Gastrocnemius medialis (tissue), 4 donors: ENCODE measurements at regions not wholly inside any gene's neighbourhood (a gene's known extent, or its start where the extent isn't known, plus 50 kb on each side); places are given as distances from the start of the nearest gene placed in this dataset.

Experiments used
- ATAC-seq, 2 donors: fragments of 150-250 bp; one replicate each; pipeline ENCODE4 v1.9.1; 2016
- DNase-seq, 2 donors: peaks; one replicate each; pipeline ENCODE4 v3.0.0-alpha.2; 2019
- H3K27ac ChIP-seq, 4 donors: fragments of 200-600 bp; sonication (generic); 1 replicate in 1 of 4; 2 replicates in 3 of 4; pipeline ENCODE4 v1.5.1; 2016 to 2018; ENCODE audit warnings: mild to moderate bottlenecking in 2 of 4, moderate library complexity in 1 of 4
- H3K27me3 ChIP-seq, 3 donors: fragments of 200-600 bp; sonication (generic) in 2 of 3; 1 replicate in 1 of 3; 2 replicates in 2 of 3; pipeline versions ENCODE4 v1.5.1 to v1.6.0; 2016 to 2019; ENCODE audit warnings: mild to moderate bottlenecking in 1 of 3, moderate library complexity in 1 of 3
- H3K36me3 ChIP-seq, 2 donors: fragments of 200-600 bp; sonication (generic) in 1 of 2; one replicate each; pipeline ENCODE4 v1.5.1; 2017 to 2018
- H3K4me1 ChIP-seq, 2 donors: fragments of 200-600 bp; sonication (generic) in 1 of 2; one replicate each; pipeline ENCODE4 v1.5.1; 2016 to 2017; ENCODE audit warnings: mild to moderate bottlenecking in 2 of 2
- H3K4me3 ChIP-seq, 4 donors: fragments of 200-600 bp; sonication (generic) in 3 of 4; 1 replicate in 1 of 4; 2 replicates in 3 of 4; pipeline ENCODE4 v1.5.1; 2016 to 2019; ENCODE audit warnings: mild to moderate bottlenecking in 2 of 4
- H3K9me3 ChIP-seq, 3 donors: fragments of 200-600 bp; sonication (generic) in 2 of 3; 1 replicate in 1 of 3; 2 replicates in 2 of 3; pipeline ENCODE4 v1.5.1; 2016 to 2019
- POLR2A ChIP-seq, 2 donors: fragments of 450-650 bp; IDR thresholded peaks; one replicate each; pipeline ENCODE4 v1.6.1; 2017; ENCODE audit warnings: antibody characterized with exemption in 2 of 2, mild to moderate bottlenecking in 2 of 2, moderate library complexity in 2 of 2
- in situ Hi-C, 4 donors: fragments of 200-750 bp; cut with MboI; loops; one replicate each; pipeline versions ENCODE4 v1.15.0 to v1.8.0; 2017; ENCODE audit warnings: low sequenced_read_pairs in 4 of 4
- intact Hi-C: fragments of 100-400 bp; cut with DNase I; formaldehyde crosslinking; loops from one replicate; pipeline ENCODE4 v1.15.1; 2023; ENCODE audit warnings: low total_unique reads
- TF ChIP-seq, protein P1 (sequence below), 5 experiments: fragments of 450-650 bp in 3 of 5; fragments of 200-600 bp in 2 of 5; sonication (generic) in 2 of 5; IDR thresholded peaks in 4 of 5; conservative IDR thresholded peaks in 1 of 5; 1 replicate in 4 of 5; 2 replicates in 1 of 5; pipeline ENCODE4 v1.5.1; 2016 to 2019; ENCODE audit warnings: antibody characterized with exemption in 5 of 5, mild to moderate bottlenecking in 3 of 5, moderate library complexity in 3 of 5

GRCh38 chr6:134640975-134641429 lies 308.9 kb downstream of the ALDH8A1 start:
- intact Hi-C loops = loop anchor here (1.0 to 5.0 kb wide), 5 partner anchors 174 to 467 kb away; no protein-coding TSS in a partner anchor
- no peaks in the 10 kb centered on the region for H3K9me3 ChIP-seq
- H3K4me1 ChIP-seq = peaks cover 7 to 12% of the 10 kb centered on the region in 2 donors
- no peak for TF ChIP-seq POLR2A (IDR thresholded peaks at IDR 0.05)
- TF ChIP-seq, protein P1, sequence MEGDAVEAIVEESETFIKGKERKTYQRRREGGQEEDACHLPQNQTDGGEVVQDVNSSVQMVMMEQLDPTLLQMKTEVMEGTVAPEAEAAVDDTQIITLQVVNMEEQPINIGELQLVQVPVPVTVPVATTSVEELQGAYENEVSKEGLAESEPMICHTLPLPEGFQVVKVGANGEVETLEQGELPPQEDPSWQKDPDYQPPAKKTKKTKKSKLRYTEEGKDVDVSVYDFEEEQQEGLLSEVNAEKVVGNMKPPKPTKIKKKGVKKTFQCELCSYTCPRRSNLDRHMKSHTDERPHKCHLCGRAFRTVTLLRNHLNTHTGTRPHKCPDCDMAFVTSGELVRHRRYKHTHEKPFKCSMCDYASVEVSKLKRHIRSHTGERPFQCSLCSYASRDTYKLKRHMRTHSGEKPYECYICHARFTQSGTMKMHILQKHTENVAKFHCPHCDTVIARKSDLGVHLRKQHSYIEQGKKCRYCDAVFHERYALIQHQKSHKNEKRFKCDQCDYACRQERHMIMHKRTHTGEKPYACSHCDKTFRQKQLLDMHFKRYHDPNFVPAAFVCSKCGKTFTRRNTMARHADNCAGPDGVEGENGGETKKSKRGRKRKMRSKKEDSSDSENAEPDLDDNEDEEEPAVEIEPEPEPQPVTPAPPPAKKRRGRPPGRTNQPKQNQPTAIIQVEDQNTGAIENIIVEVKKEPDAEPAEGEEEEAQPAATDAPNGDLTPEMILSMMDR (IDR thresholded peaks at IDR 0.05 in 4 of 5, conservative IDR thresholded peaks at IDR 0.05 in 1 of 5) = peak; percentile 92 to 98 (median 95)
- no peaks in the 10 kb centered on the region for H3K36me3 ChIP-seq
- DNase-seq (peak; percentile 68 to 84), ATAC-seq (peak; percentile 90 to 97)
- in situ Hi-C loops = loop anchor here (5.0 to 25.0 kb wide), 4 partner anchors 171 to 469 kb away; no protein-coding TSS in a partner anchor
- H3K27me3 ChIP-seq = no peaks in the 10 kb centered on the region
- no peak overlapping the region for H3K4me3 ChIP-seq
- peak overlapping the region in 3 of 4 donors; percentile 3 to 57 (median 21) for H3K27ac ChIP-seq

GRCh38 chr6:134640229-134640628 lies 309.7 kb downstream of the ALDH8A1 start:
- ATAC-seq (peak in 1 of 2 donors; percentile 62), DNase-seq (no peak)
- TF ChIP-seq POLR2A (IDR thresholded peaks at IDR 0.05) = no peak
- TF ChIP-seq, protein P1 (IDR thresholded peaks at IDR 0.05 in 4 of 5, conservative IDR thresholded peaks at IDR 0.05 in 1 of 5) = no peak
- in situ Hi-C loops = loop anchor here (5.0 to 25.0 kb wide), 4 partner anchors 172 to 468 kb away; no protein-coding TSS in a partner anchor
- Histone ChIP-seq H3K9me3 (no peaks in the 10 kb centered on the region), H3K36me3 (no peaks in the 10 kb centered on the region), H3K4me1 (peaks cover 7 to 12% of the 10 kb centered on the region in 2 donors), H3K4me3 (no peak overlapping the region), H3K27ac (peak overlapping the region in 3 of 4 donors; percentile 3 to 57 (median 21)), H3K27me3 (no peaks in the 10 kb centered on the region)
- intact Hi-C loops = loop anchor here (1.0 to 5.0 kb wide), 3 partner anchors 173 to 242 kb away; no protein-coding TSS in a partner anchor

DNA sequence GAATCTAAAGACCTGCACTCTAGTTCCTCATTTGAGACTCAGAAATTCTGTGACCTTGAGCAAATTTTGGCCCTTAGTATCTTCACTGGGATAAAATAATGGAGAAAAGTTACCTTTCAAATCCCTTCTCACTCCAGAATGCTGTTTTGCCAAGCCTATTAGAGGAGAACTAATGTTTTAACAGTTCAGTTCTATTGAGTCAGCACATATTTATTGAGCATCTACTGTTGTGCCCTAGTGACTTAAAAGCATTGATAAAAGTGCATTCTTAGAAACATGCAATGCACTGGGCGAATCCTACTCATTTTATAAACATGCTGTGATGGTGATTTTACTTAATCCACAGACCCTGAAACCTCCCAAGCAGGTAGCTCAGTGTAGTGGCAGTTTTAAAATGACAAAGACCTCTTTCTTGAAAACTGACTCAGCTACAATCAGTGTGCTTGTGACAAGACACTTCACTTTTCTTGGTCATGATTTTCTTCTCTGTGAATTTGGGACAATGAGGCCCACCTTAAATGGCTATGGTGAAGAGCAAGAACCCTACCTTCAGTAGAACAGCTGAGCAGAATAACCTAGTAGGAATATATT lies 312.0 kb downstream of the ALDH8A1 start:
- Histone ChIP-seq H3K4me3 (no peak overlapping the region), H3K4me1 (peaks cover 7 to 12% of the 10 kb centered on the region in 2 donors), H3K9me3 (no peaks in the 10 kb centered on the region), H3K27ac (no peak overlapping the region), H3K27me3 (no peaks in the 10 kb centered on the region), H3K36me3 (no peaks in the 10 kb centered on the region)
- in situ Hi-C loops = loop anchor here in 2 of 4 donors (25.0 kb wide), 1 partner anchor 174 kb away; no protein-coding TSS in a partner anchor
- no peak for ATAC-seq
- intact Hi-C loops = loop anchor here (10.0 kb wide), 1 partner anchor 293 kb away; no protein-coding TSS in a partner anchor
- no peak for DNase-seq
- TF ChIP-seq, protein P1 (IDR thresholded peaks at IDR 0.05 in 4 of 5, conservative IDR thresholded peaks at IDR 0.05 in 1 of 5) = no peak
- no peak for TF ChIP-seq POLR2A (IDR thresholded peaks at IDR 0.05)

DNA sequence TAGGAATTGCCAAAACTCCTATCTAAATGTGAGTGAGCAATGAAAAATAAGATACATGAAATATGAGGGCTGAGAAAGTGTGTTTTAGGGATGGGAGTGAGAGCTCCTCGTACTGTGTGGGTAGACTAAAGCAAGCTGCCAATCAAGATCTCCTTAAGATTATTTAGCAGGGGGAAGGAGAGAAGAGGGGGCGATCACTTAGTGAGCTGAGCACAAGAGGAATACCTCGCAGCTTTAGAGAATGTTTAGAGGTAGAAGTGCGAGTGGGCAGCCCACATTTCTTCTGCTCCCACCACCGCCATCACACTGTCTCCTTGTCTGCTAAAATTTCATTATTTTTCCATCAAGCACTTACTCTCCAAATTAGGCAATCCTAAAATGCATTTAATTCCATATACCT lies 312.6 kb downstream of the ALDH8A1 start:
- no peak overlapping the region for H3K27ac ChIP-seq
- no peaks in the 10 kb centered on the region for H3K36me3 ChIP-seq
- no peak overlapping the region for H3K4me3 ChIP-seq
- intact Hi-C loops = loop anchor here (10.0 kb wide), 1 partner anchor 292 kb away; no protein-coding TSS in a partner anchor
- no peaks in the 10 kb centered on the region for H3K27me3 ChIP-seq
- DNase-seq (no peak), ATAC-seq (no peak)
- no peaks in the 10 kb centered on the region for H3K9me3 ChIP-seq
- in situ Hi-C loops = loop anchor here in 2 of 4 donors (25.0 kb wide), 1 partner anchor 175 kb away; no protein-coding TSS in a partner anchor
- TF ChIP-seq POLR2A (IDR thresholded peaks at IDR 0.05) = no peak
- TF ChIP-seq, protein P1 (IDR thresholded peaks at IDR 0.05 in 4 of 5, conservative IDR thresholded peaks at IDR 0.05 in 1 of 5) = no peak
- H3K4me1 ChIP-seq = peaks cover 7 to 12% of the 10 kb centered on the region in 2 donors
